ENCODE measurements at regions not wholly inside any gene's neighbourhood (a gene's known extent, or its start where the extent isn't known, plus 50 kb on each side); places are given as distances from the start of the nearest gene placed in this dataset.
A peak's percentile ranks its signal among the peaks of the same experiment; 100 is the strongest.
"Not testable (repeated sequence)": the region's sequence is repeated elsewhere in the genome, so short reads cannot be mapped to it uniquely, and the experiment has no call there.

GRCh38 chr17:68701046-68701445 is 99.9 kb upstream of the FAM20A start:
- peak; percentile 50 for DNase-seq (ENCODE audit: low read depth)

GRCh38 chr17:68700421-68700820 is 99.3 kb upstream of the FAM20A start:
- no peak for DNase-seq (ENCODE audit: low read depth)

GRCh38 chr17:68699936-68700335 is 98.8 kb upstream of the FAM20A start:
- no peak for DNase-seq (ENCODE audit: low read depth)

- peak; percentile 41 for DNase-seq (ENCODE audit: low read depth)
Observed at GRCh38 chr17:68698746-68699145, 97.6 kb upstream of the FAM20A start.

- peak; percentile 48 for DNase-seq (ENCODE audit: low read depth)
Observed at GRCh38 chr17:68697850-68698361, 96.7 kb upstream of the FAM20A start.

GRCh38 chr17:68695659-68696058 is 94.5 kb upstream of the FAM20A start:
- DNase-seq (ENCODE audit: low read depth) = no peak

GRCh38 chr17:68694791-68695485 is 93.8 kb upstream of the FAM20A start:
- peak; percentile 76 for DNase-seq (ENCODE audit: low read depth)

- no peak for DNase-seq (ENCODE audit: low read depth)
Observed at GRCh38 chr17:68693896-68694295, 92.7 kb upstream of the FAM20A start.

- peak; percentile 69 for DNase-seq (ENCODE audit: low read depth)
Observed at GRCh38 chr17:68693466-68693865, 92.3 kb upstream of the FAM20A start.

GRCh38 chr17:68686108-68686988 is 85.2 kb upstream of the FAM20A start:
- DNase-seq (ENCODE audit: low read depth) = no peak

GRCh38 chr17:68684949-68685357 is 83.8 kb upstream of the FAM20A start:
- DNase-seq (ENCODE audit: low read depth) = no peak

- no peak for DNase-seq (ENCODE audit: low read depth)
Observed at GRCh38 chr17:68682903-68683302, 81.7 kb upstream of the FAM20A start.

GRCh38 chr17:68679882-68680281 is 78.7 kb upstream of the FAM20A start:
- DNase-seq (ENCODE audit: low read depth) = no peak

GRCh38 chr17:68676856-68677255 is 75.7 kb upstream of the FAM20A start:
- no peak for DNase-seq (ENCODE audit: low read depth)

GRCh38 chr17:68675723-68676122 is 74.6 kb upstream of the FAM20A start:
- no peak for DNase-seq (ENCODE audit: low read depth)

GRCh38 chr17:68674029-68674925 is 73.1 kb upstream of the FAM20A start:
- no peak for DNase-seq (ENCODE audit: low read depth)

GRCh38 chr17:68670967-68671693 is 70.0 kb upstream of the FAM20A start:
- no peak for DNase-seq (ENCODE audit: low read depth)

GRCh38 chr17:68666438-68666837 is 65.3 kb upstream of the FAM20A start:
- not testable (repeated sequence) for DNase-seq (ENCODE audit: low read depth)

- DNase-seq (ENCODE audit: low read depth) = no peak
Observed at GRCh38 chr17:68665373-68665772, 64.2 kb upstream of the FAM20A start.

- DNase-seq (ENCODE audit: low read depth) = no peak
Observed at GRCh38 chr17:68662479-68662878, 61.3 kb upstream of the FAM20A start.

- no peak for DNase-seq (ENCODE audit: low read depth)
Observed at GRCh38 chr17:68662037-68662432, 60.9 kb upstream of the FAM20A start.
